GM23338 (cell line): ENCODE measurements at regions not wholly inside any gene's neighbourhood (a gene's known extent, or its start where the extent isn't known, plus 50 kb on each side); places are given as distances from the start of the nearest gene placed in this dataset.

Experiments
- ATAC-seq: fragments of 200-7000 bp; cut with Tn5 transposase; 3 replicates; pipeline ENCODE4 v1.9.1; 2020
- DNase-seq: peaks from one replicate; pipeline ENCODE4 v3.0.0-alpha.2; 2015; ENCODE audit warnings: low spot score
- H2AFZ ChIP-seq: fragments of 200-600 bp; sonication (generic); 2 replicates; pipeline ENCODE4 v1.8.0; 2016; ENCODE audit warnings: antibody characterized with exemption, mild to moderate bottlenecking, moderate library complexity
- H3F3A ChIP-seq: fragments of 200-600 bp; sonication (generic); replicated peaks from 2 replicates; pipeline ENCODE4 v1.8.0; 2017; ENCODE audit warnings: antibody characterized with exemption, mixed run types, low read depth
- H3K27ac ChIP-seq: fragments of 200-600 bp; sonication (generic); 2 replicates; pipeline ENCODE4 v1.6.1; 2016; ENCODE audit warnings: low read depth
- H3K27me3 ChIP-seq: fragments of 200-600 bp; sonication (generic); 2 replicates; pipeline ENCODE4 v1.8.0; 2016; ENCODE audit warnings: mild to moderate bottlenecking, mixed run types, moderate library complexity; ENCODE audit not compliant: insufficient read depth
- H3K36me3 ChIP-seq: fragments of 200-600 bp; sonication (generic); 2 replicates; pipeline ENCODE4 v1.8.0; 2016; ENCODE audit warnings: mild to moderate bottlenecking; ENCODE audit not compliant: insufficient read depth
- H3K4me1 ChIP-seq: fragments of 200-600 bp; sonication (generic); 2 replicates; pipeline ENCODE4 v1.8.0; 2016; ENCODE audit warnings: mild to moderate bottlenecking, moderate library complexity; ENCODE audit not compliant: insufficient read depth
- H3K4me2 ChIP-seq: fragments of 200-600 bp; sonication (generic); 2 replicates; pipeline ENCODE4 v1.7.1; 2017; ENCODE audit warnings: mixed run types
- H3K4me3 ChIP-seq: fragments of 200-600 bp; sonication (generic); 2 replicates; pipeline ENCODE4 v1.6.1; 2016; ENCODE audit warnings: mixed run types
- H3K79me2 ChIP-seq: fragments of 200-600 bp; sonication (generic); replicated peaks from 2 replicates; pipeline ENCODE4 v1.8.0; 2017; ENCODE audit warnings: mild to moderate bottlenecking; ENCODE audit not compliant: insufficient read depth
- H3K9me2 ChIP-seq: fragments of 200-600 bp; sonication (generic); 2 replicates; pipeline ENCODE4 v1.8.0; 2017; ENCODE audit not compliant: insufficient read depth
- H4K20me1 ChIP-seq: fragments of 200-600 bp; sonication (generic); replicated peaks from 2 replicates; pipeline ENCODE4 v1.8.0; 2017; ENCODE audit warnings: mild to moderate bottlenecking; ENCODE audit not compliant: insufficient read depth
- H3K27ac Mint-ChIP-seq: 2 replicates; pipeline ENCODE4 v1.8.0; 2020; ENCODE audit warnings: inconsistent platforms, mild to moderate bottlenecking, moderate library complexity, mixed read lengths
- H3K27me3 Mint-ChIP-seq: 3 replicates; pipeline ENCODE4 v1.8.0; 2022; ENCODE audit warnings: low read depth, mild to moderate bottlenecking, moderate library complexity, mixed read lengths, inconsistent platforms; ENCODE audit not compliant: insufficient read depth, poor library complexity
- H3K36me3 Mint-ChIP-seq: 3 replicates; pipeline ENCODE4 v1.8.0; 2021; ENCODE audit warnings: low read depth, mild to moderate bottlenecking, inconsistent platforms, moderate library complexity, mixed read lengths
- H3K4me1 Mint-ChIP-seq: 3 replicates; pipeline ENCODE4 v1.8.0; 2020; ENCODE audit warnings: mild to moderate bottlenecking, inconsistent platforms, mixed read lengths
- H3K4me3 Mint-ChIP-seq: 3 replicates; pipeline ENCODE4 v1.8.0; 2021; ENCODE audit warnings: moderate library complexity, mild to moderate bottlenecking, inconsistent platforms, mixed read lengths
- H3K9me3 Mint-ChIP-seq: 3 replicates; pipeline ENCODE4 v1.8.0; 2020; ENCODE audit warnings: moderate library complexity, mild to moderate bottlenecking, inconsistent platforms, mixed read lengths
- CREB1 ChIP-seq: fragments of 250-450 bp; sonication (Bioruptor Pico); IDR thresholded peaks from 2 replicates; pipeline ENCODE4 v1.5.0; 2020; ENCODE audit warnings: low read depth, mild to moderate bottlenecking, moderate library complexity
- EZH2phosphoT487 ChIP-seq: fragments of 200-600 bp; sonication (generic); IDR thresholded peaks from one replicate; pipeline ENCODE4 v1.8.1; 2018; ENCODE audit warnings: antibody characterized with exemption; ENCODE audit not compliant: unreplicated experiment
- JUNB ChIP-seq: IDR thresholded peaks from one replicate; pipeline ENCODE4 v1.6.1; 2016; ENCODE audit warnings: antibody characterized with exemption; ENCODE audit not compliant: unreplicated experiment
- POLR2AphosphoS5 ChIP-seq: IDR thresholded peaks from 2 replicates; pipeline ENCODE4 v1.6.1; 2016; ENCODE audit warnings: antibody characterized with exemption, low read depth
- STAT1 ChIP-seq: IDR thresholded peaks from one replicate; pipeline ENCODE4 v1.6.1; 2016; ENCODE audit warnings: antibody characterized with exemption; ENCODE audit not compliant: unreplicated experiment
- ZNF114 ChIP-seq: fragments of 250-450 bp; sonication (Bioruptor Pico); IDR thresholded peaks from 2 replicates; pipeline ENCODE4 v1.5.0; 2020; ENCODE audit warnings: mild to moderate bottlenecking, moderate library complexity
- TF ChIP-seq, protein P1 (sequence below): fragments of 250-450 bp; sonication (Bioruptor Pico); IDR thresholded peaks from 2 replicates; pipeline ENCODE4 v1.5.0; 2020; ENCODE audit warnings: mild to moderate bottlenecking, moderate library complexity
- TF ChIP-seq, protein P2 (sequence below): IDR thresholded peaks from one replicate; pipeline ENCODE4 v1.6.1; 2018; ENCODE audit warnings: antibody characterized with exemption; ENCODE audit not compliant: unreplicated experiment
- TF ChIP-seq, protein P3 (sequence below), 2 experiments: fragments of 200-600 bp in 1 of 2; sonication (generic) in 1 of 2; conservative IDR thresholded peaks; 2 replicates each; pipeline versions ENCODE4 v1.5.1 to v1.6.1; 2016 to 2017; ENCODE audit warnings: antibody characterized with exemption in 2 of 2, low read depth in 2 of 2, mild to moderate bottlenecking in 2 of 2, moderate library complexity in 1 of 2
- TF ChIP-seq, protein P4 (sequence below): IDR thresholded peaks from 2 replicates; pipeline ENCODE4 v1.6.1; 2016; ENCODE audit warnings: antibody characterized with exemption

GRCh38 chr10:4488904-4489303 lies 337.1 kb upstream of the AKR1E2 start (continued):
- TF ChIP-seq, protein P1, sequence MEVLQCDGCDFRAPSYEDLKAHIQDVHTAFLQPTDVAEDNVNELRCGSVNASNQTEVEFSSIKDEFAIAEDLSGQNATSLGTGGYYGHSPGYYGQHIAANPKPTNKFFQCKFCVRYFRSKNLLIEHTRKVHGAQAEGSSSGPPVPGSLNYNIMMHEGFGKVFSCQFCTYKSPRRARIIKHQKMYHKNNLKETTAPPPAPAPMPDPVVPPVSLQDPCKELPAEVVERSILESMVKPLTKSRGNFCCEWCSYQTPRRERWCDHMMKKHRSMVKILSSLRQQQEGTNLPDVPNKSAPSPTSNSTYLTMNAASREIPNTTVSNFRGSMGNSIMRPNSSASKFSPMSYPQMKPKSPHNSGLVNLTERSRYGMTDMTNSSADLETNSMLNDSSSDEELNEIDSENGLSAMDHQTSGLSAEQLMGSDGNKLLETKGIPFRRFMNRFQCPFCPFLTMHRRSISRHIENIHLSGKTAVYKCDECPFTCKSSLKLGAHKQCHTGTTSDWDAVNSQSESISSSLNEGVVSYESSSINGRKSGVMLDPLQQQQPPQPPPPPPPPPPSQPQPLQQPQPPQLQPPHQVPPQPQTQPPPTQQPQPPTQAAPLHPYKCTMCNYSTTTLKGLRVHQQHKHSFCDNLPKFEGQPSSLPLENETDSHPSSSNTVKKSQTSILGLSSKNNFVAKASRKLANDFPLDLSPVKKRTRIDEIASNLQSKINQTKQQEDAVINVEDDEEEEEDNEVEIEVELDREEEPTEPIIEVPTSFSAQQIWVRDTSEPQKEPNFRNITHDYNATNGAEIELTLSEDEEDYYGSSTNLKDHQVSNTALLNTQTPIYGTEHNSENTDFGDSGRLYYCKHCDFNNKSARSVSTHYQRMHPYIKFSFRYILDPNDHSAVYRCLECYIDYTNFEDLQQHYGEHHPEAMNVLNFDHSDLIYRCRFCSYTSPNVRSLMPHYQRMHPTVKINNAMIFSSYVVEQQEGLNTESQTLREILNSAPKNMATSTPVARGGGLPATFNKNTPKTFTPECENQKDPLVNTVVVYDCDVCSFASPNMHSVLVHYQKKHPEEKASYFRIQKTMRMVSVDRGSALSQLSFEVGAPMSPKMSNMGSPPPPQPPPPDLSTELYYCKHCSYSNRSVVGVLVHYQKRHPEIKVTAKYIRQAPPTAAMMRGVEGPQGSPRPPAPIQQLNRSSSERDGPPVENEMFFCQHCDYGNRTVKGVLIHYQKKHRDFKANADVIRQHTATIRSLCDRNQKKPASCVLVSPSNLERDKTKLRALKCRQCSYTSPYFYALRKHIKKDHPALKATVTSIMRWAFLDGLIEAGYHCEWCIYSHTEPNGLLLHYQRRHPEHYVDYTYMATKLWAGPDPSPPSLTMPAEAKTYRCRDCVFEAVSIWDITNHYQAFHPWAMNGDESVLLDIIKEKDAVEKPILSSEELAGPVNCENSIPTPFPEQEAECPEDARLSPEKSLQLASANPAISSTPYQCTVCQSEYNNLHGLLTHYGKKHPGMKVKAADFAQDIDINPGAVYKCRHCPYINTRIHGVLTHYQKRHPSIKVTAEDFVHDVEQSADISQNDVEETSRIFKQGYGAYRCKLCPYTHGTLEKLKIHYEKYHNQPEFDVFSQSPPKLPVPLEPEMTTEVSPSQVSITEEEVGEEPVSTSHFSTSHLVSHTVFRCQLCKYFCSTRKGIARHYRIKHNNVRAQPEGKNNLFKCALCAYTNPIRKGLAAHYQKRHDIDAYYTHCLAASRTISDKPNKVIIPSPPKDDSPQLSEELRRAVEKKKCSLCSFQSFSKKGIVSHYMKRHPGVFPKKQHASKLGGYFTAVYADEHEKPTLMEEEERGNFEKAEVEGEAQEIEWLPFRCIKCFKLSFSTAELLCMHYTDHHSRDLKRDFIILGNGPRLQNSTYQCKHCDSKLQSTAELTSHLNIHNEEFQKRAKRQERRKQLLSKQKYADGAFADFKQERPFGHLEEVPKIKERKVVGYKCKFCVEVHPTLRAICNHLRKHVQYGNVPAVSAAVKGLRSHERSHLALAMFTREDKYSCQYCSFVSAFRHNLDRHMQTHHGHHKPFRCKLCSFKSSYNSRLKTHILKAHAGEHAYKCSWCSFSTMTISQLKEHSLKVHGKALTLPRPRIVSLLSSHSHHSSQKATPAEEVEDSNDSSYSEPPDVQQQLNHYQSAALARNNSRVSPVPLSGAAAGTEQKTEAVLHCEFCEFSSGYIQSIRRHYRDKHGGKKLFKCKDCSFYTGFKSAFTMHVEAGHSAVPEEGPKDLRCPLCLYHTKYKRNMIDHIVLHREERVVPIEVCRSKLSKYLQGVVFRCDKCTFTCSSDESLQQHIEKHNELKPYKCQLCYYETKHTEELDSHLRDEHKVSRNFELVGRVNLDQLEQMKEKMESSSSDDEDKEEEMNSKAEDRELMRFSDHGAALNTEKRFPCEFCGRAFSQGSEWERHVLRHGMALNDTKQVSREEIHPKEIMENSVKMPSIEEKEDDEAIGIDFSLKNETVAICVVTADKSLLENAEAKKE (CRISPR knock-in tag), result no peak
- TF ChIP-seq STAT1, result no peak
- TF ChIP-seq ZNF114 (CRISPR knock-in tag), result no peak
- TF ChIP-seq, protein P2, sequence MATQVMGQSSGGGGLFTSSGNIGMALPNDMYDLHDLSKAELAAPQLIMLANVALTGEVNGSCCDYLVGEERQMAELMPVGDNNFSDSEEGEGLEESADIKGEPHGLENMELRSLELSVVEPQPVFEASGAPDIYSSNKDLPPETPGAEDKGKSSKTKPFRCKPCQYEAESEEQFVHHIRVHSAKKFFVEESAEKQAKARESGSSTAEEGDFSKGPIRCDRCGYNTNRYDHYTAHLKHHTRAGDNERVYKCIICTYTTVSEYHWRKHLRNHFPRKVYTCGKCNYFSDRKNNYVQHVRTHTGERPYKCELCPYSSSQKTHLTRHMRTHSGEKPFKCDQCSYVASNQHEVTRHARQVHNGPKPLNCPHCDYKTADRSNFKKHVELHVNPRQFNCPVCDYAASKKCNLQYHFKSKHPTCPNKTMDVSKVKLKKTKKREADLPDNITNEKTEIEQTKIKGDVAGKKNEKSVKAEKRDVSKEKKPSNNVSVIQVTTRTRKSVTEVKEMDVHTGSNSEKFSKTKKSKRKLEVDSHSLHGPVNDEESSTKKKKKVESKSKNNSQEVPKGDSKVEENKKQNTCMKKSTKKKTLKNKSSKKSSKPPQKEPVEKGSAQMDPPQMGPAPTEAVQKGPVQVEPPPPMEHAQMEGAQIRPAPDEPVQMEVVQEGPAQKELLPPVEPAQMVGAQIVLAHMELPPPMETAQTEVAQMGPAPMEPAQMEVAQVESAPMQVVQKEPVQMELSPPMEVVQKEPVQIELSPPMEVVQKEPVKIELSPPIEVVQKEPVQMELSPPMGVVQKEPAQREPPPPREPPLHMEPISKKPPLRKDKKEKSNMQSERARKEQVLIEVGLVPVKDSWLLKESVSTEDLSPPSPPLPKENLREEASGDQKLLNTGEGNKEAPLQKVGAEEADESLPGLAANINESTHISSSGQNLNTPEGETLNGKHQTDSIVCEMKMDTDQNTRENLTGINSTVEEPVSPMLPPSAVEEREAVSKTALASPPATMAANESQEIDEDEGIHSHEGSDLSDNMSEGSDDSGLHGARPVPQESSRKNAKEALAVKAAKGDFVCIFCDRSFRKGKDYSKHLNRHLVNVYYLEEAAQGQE, result no peak
- TF ChIP-seq CREB1, result no peak
- TF ChIP-seq EZH2phosphoT487, result no peak

DNA sequence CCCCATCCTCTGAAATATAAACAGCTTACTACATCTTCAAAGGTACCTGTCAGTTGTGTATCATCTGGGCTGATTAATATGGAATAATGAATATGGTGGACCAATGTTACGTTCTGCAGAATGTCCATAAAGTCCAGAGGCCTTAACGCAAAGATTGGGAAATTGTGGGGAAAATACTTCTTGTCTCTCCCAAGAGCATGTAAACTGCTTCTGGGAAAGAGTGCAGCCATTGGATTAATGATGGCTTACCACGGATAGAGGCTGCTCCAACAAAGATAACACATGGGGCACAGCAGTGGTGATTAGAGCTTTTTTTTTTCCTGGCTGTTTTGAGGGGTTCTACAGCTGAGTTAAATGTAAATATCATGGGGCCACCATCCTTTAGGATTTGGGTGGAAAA lies 340.4 kb upstream of the AKR1E2 start:
- peaks cover 12% of the 10 kb centered on the region; the same call in 1 of the 2 replicates for H3K4me1 ChIP-seq
- H3K4me3 ChIP-seq, result no peak overlapping the region
- no peaks in the 10 kb centered on the region for H3K79me2 ChIP-seq
- Mint-ChIP-seq H3K9me3 (no peaks in the 10 kb centered on the region; the same call in 2 of the 3 replicates), H3K36me3 (no peaks in the 10 kb centered on the region), H3K4me3 (no peak overlapping the region), H3K27me3 (peaks cover 2% of the 10 kb centered on the region), H3K4me1 (peaks cover 16% of the 10 kb centered on the region), H3K27ac (no peak overlapping the region)
- H3F3A ChIP-seq, result no peaks in the 10 kb centered on the region
- H3K27me3 ChIP-seq, result no peaks in the 10 kb centered on the region
- DNase-seq (no peak), ATAC-seq (no peak)
- no peak overlapping the region for H3K4me2 ChIP-seq
- H3K27ac ChIP-seq, result no peak overlapping the region
- H2AFZ ChIP-seq, result no peak overlapping the region
- H3K9me2 ChIP-seq, result peaks cover 29% of the 10 kb centered on the region
- no peaks in the 10 kb centered on the region for H3K36me3 ChIP-seq
- no peaks in the 10 kb centered on the region for H4K20me1 ChIP-seq
- TF ChIP-seq JUNB (no peak), EZH2phosphoT487 (no peak), ZNF114 (CRISPR knock-in tag) (no peak), CREB1 (no peak), STAT1 (no peak), POLR2AphosphoS5 (no peak)
- TF ChIP-seq, protein P3, sequence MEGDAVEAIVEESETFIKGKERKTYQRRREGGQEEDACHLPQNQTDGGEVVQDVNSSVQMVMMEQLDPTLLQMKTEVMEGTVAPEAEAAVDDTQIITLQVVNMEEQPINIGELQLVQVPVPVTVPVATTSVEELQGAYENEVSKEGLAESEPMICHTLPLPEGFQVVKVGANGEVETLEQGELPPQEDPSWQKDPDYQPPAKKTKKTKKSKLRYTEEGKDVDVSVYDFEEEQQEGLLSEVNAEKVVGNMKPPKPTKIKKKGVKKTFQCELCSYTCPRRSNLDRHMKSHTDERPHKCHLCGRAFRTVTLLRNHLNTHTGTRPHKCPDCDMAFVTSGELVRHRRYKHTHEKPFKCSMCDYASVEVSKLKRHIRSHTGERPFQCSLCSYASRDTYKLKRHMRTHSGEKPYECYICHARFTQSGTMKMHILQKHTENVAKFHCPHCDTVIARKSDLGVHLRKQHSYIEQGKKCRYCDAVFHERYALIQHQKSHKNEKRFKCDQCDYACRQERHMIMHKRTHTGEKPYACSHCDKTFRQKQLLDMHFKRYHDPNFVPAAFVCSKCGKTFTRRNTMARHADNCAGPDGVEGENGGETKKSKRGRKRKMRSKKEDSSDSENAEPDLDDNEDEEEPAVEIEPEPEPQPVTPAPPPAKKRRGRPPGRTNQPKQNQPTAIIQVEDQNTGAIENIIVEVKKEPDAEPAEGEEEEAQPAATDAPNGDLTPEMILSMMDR (conservative IDR thresholded peaks at IDR 0.05; ENCODE audit: low read depth in 2 of 2), result no peak
- TF ChIP-seq, protein P4, sequence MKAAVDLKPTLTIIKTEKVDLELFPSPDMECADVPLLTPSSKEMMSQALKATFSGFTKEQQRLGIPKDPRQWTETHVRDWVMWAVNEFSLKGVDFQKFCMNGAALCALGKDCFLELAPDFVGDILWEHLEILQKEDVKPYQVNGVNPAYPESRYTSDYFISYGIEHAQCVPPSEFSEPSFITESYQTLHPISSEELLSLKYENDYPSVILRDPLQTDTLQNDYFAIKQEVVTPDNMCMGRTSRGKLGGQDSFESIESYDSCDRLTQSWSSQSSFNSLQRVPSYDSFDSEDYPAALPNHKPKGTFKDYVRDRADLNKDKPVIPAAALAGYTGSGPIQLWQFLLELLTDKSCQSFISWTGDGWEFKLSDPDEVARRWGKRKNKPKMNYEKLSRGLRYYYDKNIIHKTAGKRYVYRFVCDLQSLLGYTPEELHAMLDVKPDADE, result no peak
